MM.1S (cell line): ENCODE measurements at regions not wholly inside any gene's neighbourhood (a gene's known extent, or its start where the extent isn't known, plus 50 kb on each side); places are given as distances from the start of the nearest gene placed in this dataset.

Source experiments
- DNase-seq: peaks from one replicate; pipeline ENCODE4 v3.0.0-alpha.2; 2015
- H2AFZ ChIP-seq: fragments of 300-600 bp; sonication (generic); 2 replicates; pipeline ENCODE4 v1.6.0; 2016; ENCODE audit warnings: antibody characterized with exemption, low read length
- H3F3A ChIP-seq: fragments of 300-600 bp; sonication (generic); 2 replicates; pipeline ENCODE4 v1.6.1; 2016; ENCODE audit warnings: mild to moderate bottlenecking, antibody characterized with exemption, low read length, moderate library complexity, mixed read lengths; ENCODE audit not compliant: insufficient read depth
- H3K27ac ChIP-seq: fragments of 300-600 bp; sonication (generic); 2 replicates; pipeline ENCODE4 v1.5.1; 2016; ENCODE audit warnings: mild to moderate bottlenecking, low read length
- H3K27me3 ChIP-seq: fragments of 300-600 bp; sonication (generic); replicated peaks from 2 replicates; pipeline ENCODE4 v1.6.0; 2016; ENCODE audit warnings: low read length; ENCODE audit not compliant: insufficient read depth
- H3K36me3 ChIP-seq: fragments of 300-600 bp; sonication (generic); replicated peaks from 2 replicates; pipeline ENCODE4 v1.6.1; 2016; ENCODE audit warnings: mild to moderate bottlenecking, low read length, mixed read lengths; ENCODE audit not compliant: insufficient read depth
- H3K4me1 ChIP-seq: fragments of 300-600 bp; sonication (generic); 2 replicates; pipeline ENCODE4 v1.6.1; 2016; ENCODE audit warnings: low read length, mixed read lengths
- H3K4me2 ChIP-seq: fragments of 300-600 bp; sonication (generic); 2 replicates; pipeline ENCODE4 v1.6.0; 2016; ENCODE audit warnings: low read depth, low read length
- H3K4me3 ChIP-seq: fragments of 300-600 bp; sonication (generic); 2 replicates; pipeline ENCODE4 v1.5.1; 2016; ENCODE audit warnings: low read length, mixed read lengths
- H3K79me2 ChIP-seq: fragments of 300-600 bp; sonication (generic); 2 replicates; pipeline ENCODE4 v1.6.1; 2016; ENCODE audit warnings: mixed run types, low read length, mixed read lengths
- H3K9ac ChIP-seq: fragments of 300-600 bp; sonication (generic); 2 replicates; pipeline ENCODE4 v1.6.1; 2016; ENCODE audit warnings: low read length, mixed read lengths
- H3K9me2 ChIP-seq: fragments of 300-600 bp; sonication (generic); replicated peaks from 2 replicates; pipeline ENCODE4 v1.6.1; 2016; ENCODE audit warnings: mild to moderate bottlenecking, low read length, mixed read lengths; ENCODE audit not compliant: insufficient read depth
- H3K9me3 ChIP-seq: fragments of 300-600 bp; sonication (generic); replicated peaks from 2 replicates; pipeline ENCODE4 v1.6.1; 2016; ENCODE audit warnings: mild to moderate bottlenecking, low read length, mixed read lengths; ENCODE audit not compliant: insufficient read depth
- H4K20me1 ChIP-seq: fragments of 300-600 bp; sonication (generic); 2 replicates; pipeline ENCODE4 v1.6.1; 2016; ENCODE audit warnings: mild to moderate bottlenecking, low read length, moderate library complexity, mixed read lengths; ENCODE audit not compliant: insufficient read depth
- CTCF ChIP-seq: fragments of 300-600 bp; sonication (generic); IDR thresholded peaks from 2 replicates; pipeline ENCODE4 v1.5.1; 2016; ENCODE audit warnings: antibody characterized with exemption, low read length, mixed read lengths
- EZH2 ChIP-seq: fragments of 300-600 bp; sonication (generic); optimal IDR thresholded peaks from 2 replicates; pipeline ENCODE3; 2017; ENCODE audit warnings: low read depth, mild to moderate bottlenecking, antibody characterized with exemption, low read length, mixed read lengths
- EZH2phosphoT487 ChIP-seq: fragments of 300-600 bp; sonication (generic); IDR thresholded peaks from 2 replicates; pipeline ENCODE4 v1.6.1; 2018; ENCODE audit warnings: antibody characterized with exemption, low read length

DNA sequence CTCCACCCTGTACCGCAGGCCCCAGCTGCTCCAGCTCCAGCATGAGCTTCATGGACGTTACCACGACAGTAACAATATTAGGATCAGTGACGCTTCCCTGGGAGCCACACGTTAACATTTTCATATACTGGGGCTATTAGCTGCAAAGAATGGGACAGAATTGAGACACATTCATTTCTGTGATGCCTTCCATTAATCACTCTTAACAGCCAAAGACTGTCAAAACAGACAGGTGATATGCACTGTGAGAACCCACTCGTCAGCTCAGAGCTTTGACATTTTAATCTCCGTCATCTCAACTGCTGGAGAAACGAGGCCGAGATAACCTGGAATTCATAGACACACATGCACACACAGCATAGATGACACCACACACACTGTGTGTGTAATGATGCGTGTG, 408.4 kb upstream of the SHH start:
- Histone ChIP-seq H3K4me2 (no peak overlapping the region), H3K79me2 (no peaks in the 10 kb centered on the region), H3K27me3 (peaks cover 36% of the 10 kb centered on the region), H4K20me1 (no peaks in the 10 kb centered on the region), H3K9me2 (no peaks in the 10 kb centered on the region), H3K4me1 (no peaks in the 10 kb centered on the region), H2AFZ (no peak overlapping the region), H3K36me3 (no peaks in the 10 kb centered on the region), H3K27ac (no peak overlapping the region), H3F3A (no peaks in the 10 kb centered on the region), H3K9me3 (no peaks in the 10 kb centered on the region), H3K9ac (no peak overlapping the region), H3K4me3 (no peak overlapping the region)
- TF ChIP-seq CTCF, result no peak
- no peak for TF ChIP-seq EZH2phosphoT487
- TF ChIP-seq EZH2, result no peak
- no peak for DNase-seq

DNA sequence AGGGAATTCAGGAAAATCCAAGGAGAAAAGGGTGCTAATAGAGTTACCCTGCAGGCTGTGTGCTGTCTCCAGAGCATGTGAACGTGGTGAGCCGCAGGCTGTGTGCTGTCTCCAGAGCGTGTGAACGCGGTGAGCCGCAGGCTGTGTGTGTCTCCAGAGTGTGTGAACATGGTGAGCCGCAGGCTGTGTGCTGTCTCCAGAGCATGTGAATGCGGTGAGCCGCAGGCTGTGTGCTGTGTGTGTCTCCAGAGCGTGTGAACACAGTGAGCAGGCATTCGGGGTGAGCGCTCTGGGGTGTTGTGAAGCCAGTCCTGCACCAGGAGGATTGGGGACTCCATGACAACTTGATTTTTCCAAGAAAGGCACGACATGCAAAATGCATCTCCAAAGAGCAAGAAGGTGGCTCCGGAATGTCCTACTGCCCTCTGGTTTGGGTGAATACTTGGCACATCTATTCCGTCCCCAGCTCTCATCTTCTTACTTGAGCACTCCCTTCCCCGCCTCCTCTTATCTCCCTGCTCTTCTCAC, 407.9 kb upstream of the SHH start:
- H2AFZ ChIP-seq, result no peak overlapping the region
- TF ChIP-seq EZH2 (no peak), EZH2phosphoT487 (no peak), CTCF (no peak)
- no peak for DNase-seq
- no peak overlapping the region for H3K4me2 ChIP-seq
- no peak overlapping the region for H3K4me3 ChIP-seq
- H3K4me1 ChIP-seq, result no peaks in the 10 kb centered on the region
- H3K79me2 ChIP-seq, result no peaks in the 10 kb centered on the region
- H3K9me3 ChIP-seq, result no peaks in the 10 kb centered on the region
- no peaks in the 10 kb centered on the region for H3K36me3 ChIP-seq
- no peak overlapping the region for H3K27ac ChIP-seq
- no peaks in the 10 kb centered on the region for H3K9me2 ChIP-seq
- no peaks in the 10 kb centered on the region for H3F3A ChIP-seq
- H3K9ac ChIP-seq, result no peak overlapping the region
- peaks cover 38% of the 10 kb centered on the region for H3K27me3 ChIP-seq
- no peaks in the 10 kb centered on the region for H4K20me1 ChIP-seq

DNA sequence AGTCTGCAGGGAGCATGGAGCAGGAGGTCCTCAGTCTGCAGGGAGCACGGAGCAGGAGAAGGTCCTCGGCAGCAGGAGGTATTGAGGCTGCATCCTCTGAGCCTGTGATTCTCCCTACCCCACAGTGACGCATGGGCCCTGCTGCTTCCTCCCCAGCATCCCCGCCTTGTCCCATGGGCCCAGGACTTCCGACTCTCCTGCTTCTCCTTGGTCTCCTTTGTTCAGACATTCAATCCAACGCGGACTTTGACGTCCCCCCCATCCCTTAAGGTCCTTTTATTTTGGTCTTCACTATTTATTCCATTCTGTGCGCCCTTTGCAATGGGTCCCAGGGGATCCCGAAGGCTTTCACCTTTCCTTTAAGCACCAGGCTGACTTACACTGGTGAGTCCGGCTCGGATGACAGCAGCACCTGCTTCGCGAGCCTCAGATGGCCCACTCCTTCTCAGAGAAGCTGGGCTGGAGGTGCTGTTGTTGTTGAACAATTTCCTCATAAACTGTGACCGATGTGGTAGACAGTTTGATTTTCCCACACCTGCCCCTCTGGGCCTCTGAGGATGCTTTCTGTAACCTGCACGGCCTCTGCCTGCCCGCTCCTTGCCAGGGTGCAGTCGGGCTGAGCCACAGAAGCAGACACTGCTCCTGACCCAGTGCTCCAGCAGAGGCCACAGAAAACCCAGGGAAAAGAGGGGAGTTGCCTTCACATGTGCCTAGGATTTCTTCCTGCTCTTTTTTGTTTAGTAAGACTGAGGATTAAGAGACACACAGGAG, 407.2 kb upstream of the SHH start:
- Histone ChIP-seq H3K9me2 (no peaks in the 10 kb centered on the region), H3F3A (no peaks in the 10 kb centered on the region), H3K9ac (no peak overlapping the region), H3K79me2 (no peaks in the 10 kb centered on the region), H3K27me3 (peaks cover 41% of the 10 kb centered on the region), H3K4me1 (no peaks in the 10 kb centered on the region), H2AFZ (no peak overlapping the region), H3K9me3 (no peaks in the 10 kb centered on the region), H3K4me2 (no peak overlapping the region), H3K27ac (no peak overlapping the region), H4K20me1 (no peaks in the 10 kb centered on the region), H3K4me3 (no peak overlapping the region), H3K36me3 (no peaks in the 10 kb centered on the region)
- DNase-seq, result no peak
- TF ChIP-seq CTCF, result no peak
- no peak for TF ChIP-seq EZH2phosphoT487
- no peak for TF ChIP-seq EZH2
